ENCODE measurements at regions not wholly inside any gene's neighbourhood (a gene's known extent, or its start where the extent isn't known, plus 50 kb on each side); places are given as distances from the start of the nearest gene placed in this dataset.

DNA sequence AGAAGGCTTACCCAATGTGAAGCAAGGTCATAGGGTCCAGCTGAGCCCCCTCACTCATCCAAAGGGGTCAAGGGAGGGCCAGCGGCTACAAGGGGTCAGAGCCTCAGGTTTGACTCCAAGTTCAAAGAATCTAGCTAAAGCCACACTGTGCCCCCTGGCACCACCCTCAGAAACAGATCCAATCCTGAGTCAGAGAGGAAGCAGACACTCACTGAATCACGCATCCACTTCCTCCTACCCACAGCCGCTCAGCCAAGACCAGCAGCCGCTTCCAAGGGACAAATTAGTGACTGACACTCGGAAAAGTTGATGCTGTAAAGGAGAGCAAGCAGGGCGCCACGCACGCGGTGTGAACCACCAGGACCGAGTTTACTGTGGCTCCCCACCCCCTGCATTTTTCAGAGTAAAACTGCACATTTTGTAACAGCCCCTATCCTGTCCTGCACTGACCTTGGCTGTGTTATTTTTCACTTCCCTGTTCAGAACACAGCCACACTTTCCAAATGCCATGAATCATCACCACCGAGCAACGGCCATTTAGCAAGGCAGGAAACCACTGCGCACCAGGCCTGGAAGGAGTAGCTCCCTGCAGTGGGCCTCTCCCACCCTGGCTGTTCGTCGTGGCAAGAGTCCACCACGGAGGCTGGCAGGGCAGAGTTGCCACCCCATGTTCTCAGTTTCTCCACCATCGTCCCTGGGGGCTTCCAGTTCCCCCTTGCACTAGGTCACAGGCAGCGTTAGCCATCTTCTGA is 147.8 kb downstream of the TOMM20 start:
- no peak overlapping the region for H3K4me2 ChIP-seq (ENCODE audit: insufficient read depth, insufficient read length, low read length)
- H3K4ac ChIP-seq (ENCODE audit: low read depth, low read length): no peak overlapping the region
- DNase-seq: no peak
- no peak overlapping the region for H2BK15ac ChIP-seq (ENCODE audit: low read depth, low read length)
- no peaks in the 10 kb centered on the region for H3K36me3 Mint-ChIP-seq (ENCODE audit: insufficient read depth in 1 of 3, low read depth in 3 of 3)
- WGBS (ENCODE audit: extremely low coverage, insufficient read length, low lambda C conversion rate): no CpG with 5 or more reads among the region's 18 CpGs
- H4K5ac ChIP-seq (ENCODE audit: insufficient read length, low read depth, low read length): no peak overlapping the region
- no peak overlapping the region for H3K9ac ChIP-seq (ENCODE audit: extremely low read depth, insufficient read length, low read length)
- H3K56ac ChIP-seq (ENCODE audit: insufficient read length, low read depth, low read length): no peak overlapping the region
- no peak overlapping the region for H3K23ac ChIP-seq (ENCODE audit: insufficient read length, low read depth, low read length)
- H3K4me1 Mint-ChIP-seq: peaks cover 24 to 25% of the 10 kb centered on the region in 2 experiments
- H2BK120ac ChIP-seq (ENCODE audit: low read depth, low read length, poor library complexity, severe bottlenecking): no peak overlapping the region
- H2AFZ ChIP-seq (ENCODE audit: low read length): no peak overlapping the region
- no peak overlapping the region for H3K18ac ChIP-seq (ENCODE audit: insufficient read length, low read depth, low read length)
- H2BK20ac ChIP-seq (ENCODE audit: low read depth, low read length, poor library complexity, severe bottlenecking): no peak overlapping the region
- no peaks in the 10 kb centered on the region for H4K20me1 ChIP-seq (ENCODE audit: control insufficient read depth, insufficient read depth, insufficient read length)
- no peak overlapping the region; the same call in 1 of the 2 replicates for H3K14ac ChIP-seq (ENCODE audit: insufficient read depth, low read length)
- no peak overlapping the region for H2AK5ac ChIP-seq (ENCODE audit: insufficient read length, low read length)
- no peak overlapping the region for H3K27ac Mint-ChIP-seq
- H3K4me3 Mint-ChIP-seq: no peak overlapping the region
- H3K9me3 ChIP-seq (ENCODE audit: control insufficient read depth, low read depth, low read length): no peaks in the 10 kb centered on the region
- no peak overlapping the region for H3T11ph ChIP-seq (ENCODE audit: low read length)
- H2BK12ac ChIP-seq (ENCODE audit: insufficient read length, low read depth, low read length): no peak overlapping the region
- H4K8ac ChIP-seq (replicated peaks; ENCODE audit: insufficient read length, low read depth, low read length): no peak overlapping the region
- no peaks in the 10 kb centered on the region for H3K9me3 Mint-ChIP-seq
- H3K27me3 ChIP-seq (ENCODE audit: insufficient read depth, low read length): no peaks in the 10 kb centered on the region
- H2BK5ac ChIP-seq (ENCODE audit: insufficient read length, low read length): no peak overlapping the region
- no peaks in the 10 kb centered on the region for H3K4me1 ChIP-seq (ENCODE audit: insufficient read depth, low read length)
- TF ChIP-seq, protein P1, sequence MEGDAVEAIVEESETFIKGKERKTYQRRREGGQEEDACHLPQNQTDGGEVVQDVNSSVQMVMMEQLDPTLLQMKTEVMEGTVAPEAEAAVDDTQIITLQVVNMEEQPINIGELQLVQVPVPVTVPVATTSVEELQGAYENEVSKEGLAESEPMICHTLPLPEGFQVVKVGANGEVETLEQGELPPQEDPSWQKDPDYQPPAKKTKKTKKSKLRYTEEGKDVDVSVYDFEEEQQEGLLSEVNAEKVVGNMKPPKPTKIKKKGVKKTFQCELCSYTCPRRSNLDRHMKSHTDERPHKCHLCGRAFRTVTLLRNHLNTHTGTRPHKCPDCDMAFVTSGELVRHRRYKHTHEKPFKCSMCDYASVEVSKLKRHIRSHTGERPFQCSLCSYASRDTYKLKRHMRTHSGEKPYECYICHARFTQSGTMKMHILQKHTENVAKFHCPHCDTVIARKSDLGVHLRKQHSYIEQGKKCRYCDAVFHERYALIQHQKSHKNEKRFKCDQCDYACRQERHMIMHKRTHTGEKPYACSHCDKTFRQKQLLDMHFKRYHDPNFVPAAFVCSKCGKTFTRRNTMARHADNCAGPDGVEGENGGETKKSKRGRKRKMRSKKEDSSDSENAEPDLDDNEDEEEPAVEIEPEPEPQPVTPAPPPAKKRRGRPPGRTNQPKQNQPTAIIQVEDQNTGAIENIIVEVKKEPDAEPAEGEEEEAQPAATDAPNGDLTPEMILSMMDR (conservative IDR thresholded peaks at IDR 0.05): no peak
- no peak overlapping the region for H3K27ac ChIP-seq (ENCODE audit: insufficient read length, low read depth, low read length)
- H4K91ac ChIP-seq (ENCODE audit: insufficient read length, low read depth, low read length): no peak overlapping the region
- no peaks in the 10 kb centered on the region for H3K23me2 ChIP-seq (ENCODE audit: insufficient read length, low read depth, low read length, poor library complexity, severe bottlenecking)
- H3K79me1 ChIP-seq (ENCODE audit: insufficient read depth, low read depth, low read length, poor library complexity, severe bottlenecking): no peaks in the 10 kb centered on the region
- no peaks in the 10 kb centered on the region for H3K79me2 ChIP-seq (ENCODE audit: insufficient read depth, low read length)
- no peaks in the 10 kb centered on the region; the same call in 1 of the 2 replicates for H3K27me3 Mint-ChIP-seq (ENCODE audit: low read depth)

Data from H9 (cell line).